Epithelial cell of proximal tubule (primary cell): ENCODE measurements at regions not wholly inside any gene's neighbourhood (a gene's known extent, or its start where the extent isn't known, plus 50 kb on each side); places are given as distances from the start of the nearest gene placed in this dataset.
A peak's percentile ranks its signal among the peaks of the same experiment; 100 is the strongest.
"Not testable (repeated sequence)": the region's sequence is repeated elsewhere in the genome, so short reads cannot be mapped to it uniquely, and the experiment has no call there.

Experiments
- DNase-seq: peaks from one replicate; pipeline ENCODE4 v3.0.0-alpha.2; 2011; ENCODE audit warnings: low read depth
- H3K4me3 ChIP-seq: 2 replicates; pipeline ENCODE4 v1.5.1; 2011; ENCODE audit warnings: low read depth, mild to moderate bottlenecking, low read length
- TF ChIP-seq, protein P1 (sequence below): conservative IDR thresholded peaks from 2 replicates; pipeline ENCODE4 v1.5.1; 2012; ENCODE audit warnings: low read depth, mild to moderate bottlenecking, low read length

DNA sequence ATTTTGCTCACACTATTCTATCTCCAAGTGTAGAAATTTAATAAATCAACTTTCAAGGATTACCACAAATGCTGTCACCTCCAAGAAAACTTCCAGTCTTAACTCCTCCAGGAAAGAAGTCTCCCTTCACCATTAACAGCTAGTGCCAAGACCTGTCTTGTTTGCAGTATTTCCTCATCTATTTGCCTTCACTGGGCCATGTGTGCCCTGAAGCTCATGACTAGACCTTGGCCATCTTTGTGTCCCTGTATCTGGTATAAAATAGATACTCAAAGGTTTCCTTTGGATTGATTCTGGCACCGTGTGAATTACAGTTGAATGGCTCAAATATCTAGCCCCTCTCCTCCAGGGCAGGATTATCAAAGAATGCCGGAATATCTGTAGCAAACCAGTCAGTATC is 346.7 kb upstream of the KLF4 start:
- no peak for DNase-seq
- TF ChIP-seq, protein P1, sequence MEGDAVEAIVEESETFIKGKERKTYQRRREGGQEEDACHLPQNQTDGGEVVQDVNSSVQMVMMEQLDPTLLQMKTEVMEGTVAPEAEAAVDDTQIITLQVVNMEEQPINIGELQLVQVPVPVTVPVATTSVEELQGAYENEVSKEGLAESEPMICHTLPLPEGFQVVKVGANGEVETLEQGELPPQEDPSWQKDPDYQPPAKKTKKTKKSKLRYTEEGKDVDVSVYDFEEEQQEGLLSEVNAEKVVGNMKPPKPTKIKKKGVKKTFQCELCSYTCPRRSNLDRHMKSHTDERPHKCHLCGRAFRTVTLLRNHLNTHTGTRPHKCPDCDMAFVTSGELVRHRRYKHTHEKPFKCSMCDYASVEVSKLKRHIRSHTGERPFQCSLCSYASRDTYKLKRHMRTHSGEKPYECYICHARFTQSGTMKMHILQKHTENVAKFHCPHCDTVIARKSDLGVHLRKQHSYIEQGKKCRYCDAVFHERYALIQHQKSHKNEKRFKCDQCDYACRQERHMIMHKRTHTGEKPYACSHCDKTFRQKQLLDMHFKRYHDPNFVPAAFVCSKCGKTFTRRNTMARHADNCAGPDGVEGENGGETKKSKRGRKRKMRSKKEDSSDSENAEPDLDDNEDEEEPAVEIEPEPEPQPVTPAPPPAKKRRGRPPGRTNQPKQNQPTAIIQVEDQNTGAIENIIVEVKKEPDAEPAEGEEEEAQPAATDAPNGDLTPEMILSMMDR: no peak
- H3K4me3 ChIP-seq: no peak overlapping the region

DNA sequence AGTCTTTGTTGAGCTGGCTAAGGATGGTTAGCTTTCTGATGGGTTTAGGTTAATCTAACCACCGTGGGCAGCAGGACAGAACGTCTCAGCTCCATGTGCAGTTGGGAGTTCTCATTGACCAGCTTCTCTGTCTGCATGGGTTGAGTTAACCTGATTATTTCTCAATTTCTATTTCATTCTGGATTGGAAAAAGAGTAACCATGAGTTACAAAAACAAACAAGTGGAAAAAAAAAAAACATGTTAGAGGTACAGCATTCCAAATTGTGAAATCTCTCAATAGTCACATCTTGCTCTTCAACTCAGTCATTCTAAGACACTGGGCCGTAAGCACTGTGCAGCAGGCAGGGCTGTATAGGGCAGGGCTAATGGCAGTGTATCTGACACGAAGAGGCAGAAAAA is 343.7 kb upstream of the KLF4 start:
- DNase-seq: peak; percentile 20
- TF ChIP-seq, protein P1: no peak
- H3K4me3 ChIP-seq: no peak overlapping the region

GRCh38 chr9:107832871-107833270 is 343.3 kb upstream of the KLF4 start:
- TF ChIP-seq, protein P1: no peak
- no peak for DNase-seq
- H3K4me3 ChIP-seq: no peak overlapping the region

- TF ChIP-seq, protein P1: no peak
- H3K4me3 ChIP-seq: no peak overlapping the region
- no peak for DNase-seq
Measured at GRCh38 chr9:107830479-107830878, 340.9 kb upstream of the KLF4 start.

DNA sequence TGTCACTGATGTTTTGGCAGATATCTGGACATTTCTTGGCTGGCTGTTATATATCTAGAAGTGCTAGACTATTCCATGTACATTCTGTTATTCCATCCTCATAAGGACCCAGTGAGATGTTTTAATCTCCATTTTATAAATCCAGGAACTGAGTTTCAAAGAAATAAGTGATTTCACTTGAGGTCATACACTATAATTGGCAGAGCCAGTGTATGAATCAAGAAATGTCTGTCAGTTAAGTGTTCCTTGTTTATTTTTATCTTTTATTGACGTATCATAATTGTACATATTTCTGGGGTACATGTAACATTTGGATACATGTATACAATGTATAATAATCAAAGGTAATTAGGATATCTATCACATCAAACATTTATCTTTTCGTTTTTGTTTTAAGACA is 338.3 kb upstream of the KLF4 start:
- TF ChIP-seq, protein P1: no peak
- no peak overlapping the region for H3K4me3 ChIP-seq
- DNase-seq: no peak

- DNase-seq: no peak
- TF ChIP-seq, protein P1: no peak
- H3K4me3 ChIP-seq: no peak overlapping the region
Measured at GRCh38 chr9:107827304-107827703, 337.7 kb upstream of the KLF4 start.

GRCh38 chr9:107826688-107826983 is 337.1 kb upstream of the KLF4 start:
- DNase-seq, H3K4me3 ChIP-seq: not testable (repeated sequence)

DNA sequence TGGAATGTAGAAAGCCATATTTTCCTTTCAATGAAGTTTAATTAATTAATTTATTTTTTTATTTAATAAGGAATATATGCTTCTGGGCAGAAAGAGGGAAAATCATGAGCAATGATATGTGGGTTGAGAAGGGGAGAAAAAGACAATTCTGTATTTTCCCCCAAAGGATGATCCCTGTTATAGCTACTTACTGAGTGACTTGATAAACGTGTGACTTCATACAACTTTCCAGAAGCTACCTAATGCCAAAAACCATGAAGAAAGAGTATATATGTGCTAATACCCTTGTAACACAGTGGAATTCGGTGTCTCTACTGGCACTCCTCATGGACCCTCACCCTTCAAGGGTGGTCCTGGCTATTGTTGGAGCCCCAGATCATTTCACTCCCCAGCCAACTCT is 335.0 kb upstream of the KLF4 start:
- TF ChIP-seq, protein P1: no peak
- no peak for DNase-seq
- no peak overlapping the region for H3K4me3 ChIP-seq
